HG02970 (cell line): ENCODE measurements at regions not wholly inside any gene's neighbourhood (a gene's known extent, or its start where the extent isn't known, plus 50 kb on each side); places are given as distances from the start of the nearest gene placed in this dataset.
"Not testable (repeated sequence)": the region's sequence is repeated elsewhere in the genome, so short reads cannot be mapped to it uniquely, and the experiment has no call there.

Experiments used
- ATAC-seq: cut with Tn5 transposase; IDR thresholded peaks from one replicate; pipeline ENCODE4 v1.9.1; 2021; ENCODE audit warnings: mild to moderate bottlenecking, moderate library complexity, moderate number of reproducible peaks; ENCODE audit not compliant: unreplicated experiment, low FRiP score

- not testable (repeated sequence) for ATAC-seq
These were observed 1095.2 kb downstream of the RPIA start for GRCh38 chr2:89786642-89787041.

GRCh38 chr2:89795530-89795929 lies 1104.1 kb downstream of the RPIA start:
- ATAC-seq = not testable (repeated sequence)

- no peak for ATAC-seq
These were observed 1106.0 kb downstream of the RPIA start for GRCh38 chr2:89797320-89798038.

GRCh38 chr2:89801207-89801606 lies 1109.7 kb downstream of the RPIA start:
- ATAC-seq = not testable (repeated sequence)

- not testable (repeated sequence) for ATAC-seq
These were observed 1114.9 kb downstream of the RPIA start for GRCh38 chr2:89806363-89806762.

GRCh38 chr2:89811295-89811694 lies 1119.8 kb downstream of the RPIA start:
- ATAC-seq = no peak

- ATAC-seq = not testable (repeated sequence)
These were observed 1120.4 kb downstream of the RPIA start for GRCh38 chr2:89811910-89812309.

- not testable (repeated sequence) for ATAC-seq
These were observed 1122.9 kb downstream of the RPIA start for GRCh38 chr2:89814359-89814758.

GRCh38 chr2:89818873-89819272 lies 1127.4 kb downstream of the RPIA start:
- no peak for ATAC-seq

GRCh38 chr2:89819809-89820208 lies 1128.3 kb downstream of the RPIA start:
- ATAC-seq = no peak

GRCh38 chr2:89820248-89820647 lies 1128.8 kb downstream of the RPIA start:
- ATAC-seq = no peak

- no peak for ATAC-seq
These were observed 1130.0 kb downstream of the RPIA start for GRCh38 chr2:89821455-89821945.

GRCh38 chr2:89822342-89822741 lies 1130.9 kb downstream of the RPIA start:
- ATAC-seq = not testable (repeated sequence)

- no peak for ATAC-seq
These were observed 1132.1 kb downstream of the RPIA start for GRCh38 chr2:89823556-89823955.

- ATAC-seq = no peak
These were observed 1133.6 kb downstream of the RPIA start for GRCh38 chr2:89825034-89825433.

- not testable (repeated sequence) for ATAC-seq
These were observed 1135.3 kb downstream of the RPIA start for GRCh38 chr2:89826741-89827140.

GRCh38 chr2:89827829-89828228 lies 1136.4 kb downstream of the RPIA start:
- not testable (repeated sequence) for ATAC-seq

- not testable (repeated sequence) for ATAC-seq
These were observed 1136.9 kb downstream of the RPIA start for GRCh38 chr2:89828416-89828815.

- not testable (repeated sequence) for ATAC-seq
These were observed 1137.6 kb downstream of the RPIA start for GRCh38 chr2:89828961-89829631.

GRCh38 chr2:89829828-89830227 lies 1138.4 kb downstream of the RPIA start:
- ATAC-seq = no peak

GRCh38 chr2:89830341-89831218 lies 1139.1 kb downstream of the RPIA start:
- peak; percentile 42 for ATAC-seq
